Activated CD8-positive, alpha-beta T cell treated with anti-CD3 and anti-CD28 coated beads for 36 hours (primary cell): ENCODE measurements at regions not wholly inside any gene's neighbourhood (a gene's known extent, or its start where the extent isn't known, plus 50 kb on each side); places are given as distances from the start of the nearest gene placed in this dataset.

Source experiments
- ATAC-seq: fragments of 200-7000 bp; cut with Tn5 transposase; one replicate; pipeline ENCODE4 v1.10.0; 2021; ENCODE audit warnings: mild to moderate bottlenecking, moderate library complexity
- CTCF ChIA-PET: fragments of 350-600 bp; sonication (Branson Sonifier 250); formaldehyde crosslinking; loops from one replicate; lab custom pipeline; 2021; ENCODE audit warnings: antibody characterized with exemption; lab: Charles Lee
- POLR2A ChIA-PET: fragments of 350-600 bp; sonication (Branson Sonifier 250); formaldehyde crosslinking; loops from one replicate; lab custom pipeline; 2021; ENCODE audit warnings: antibody characterized with exemption; lab: Charles Lee
- DNase-seq: peaks from one replicate; pipeline ENCODE4 v3.0.0-alpha.2; 2020
- H3K27ac Mint-ChIP-seq: one replicate; pipeline ENCODE4 v1.8.0; 2021; ENCODE audit warnings: mild to moderate bottlenecking, mixed read lengths
- H3K27me3 Mint-ChIP-seq: one replicate; pipeline ENCODE4 v1.8.0; 2021; ENCODE audit warnings: mixed read lengths
- H3K36me3 Mint-ChIP-seq: one replicate; pipeline ENCODE4 v1.8.0; 2021; ENCODE audit warnings: low read depth, mixed read lengths
- H3K4me1 Mint-ChIP-seq: one replicate; pipeline ENCODE4 v1.8.0; 2021; ENCODE audit warnings: low read depth, mixed read lengths
- H3K4me3 Mint-ChIP-seq: one replicate; pipeline ENCODE4 v1.8.0; 2021; ENCODE audit warnings: mild to moderate bottlenecking, moderate library complexity, mixed read lengths
- H3K9me3 Mint-ChIP-seq: one replicate; pipeline ENCODE4 v1.8.0; 2021; ENCODE audit warnings: mixed read lengths
- intact Hi-C: fragments of 100-400 bp; cut with micrococcal nuclease; formaldehyde crosslinking; loops from one replicate; pipeline ENCODE4 v1.10.0; 2022
- TF ChIP-seq, protein P1 (sequence below): fragments of 200-600 bp; IDR thresholded peaks from one replicate; pipeline ENCODE4 v1.8.0; 2022; ENCODE audit warnings: antibody characterized with exemption, mild to moderate bottlenecking

GRCh38 chr18:2281086-2281485 is 290.2 kb downstream of the METTL4 start:
- DNase-seq, result no peak
- TF ChIP-seq, protein P1, sequence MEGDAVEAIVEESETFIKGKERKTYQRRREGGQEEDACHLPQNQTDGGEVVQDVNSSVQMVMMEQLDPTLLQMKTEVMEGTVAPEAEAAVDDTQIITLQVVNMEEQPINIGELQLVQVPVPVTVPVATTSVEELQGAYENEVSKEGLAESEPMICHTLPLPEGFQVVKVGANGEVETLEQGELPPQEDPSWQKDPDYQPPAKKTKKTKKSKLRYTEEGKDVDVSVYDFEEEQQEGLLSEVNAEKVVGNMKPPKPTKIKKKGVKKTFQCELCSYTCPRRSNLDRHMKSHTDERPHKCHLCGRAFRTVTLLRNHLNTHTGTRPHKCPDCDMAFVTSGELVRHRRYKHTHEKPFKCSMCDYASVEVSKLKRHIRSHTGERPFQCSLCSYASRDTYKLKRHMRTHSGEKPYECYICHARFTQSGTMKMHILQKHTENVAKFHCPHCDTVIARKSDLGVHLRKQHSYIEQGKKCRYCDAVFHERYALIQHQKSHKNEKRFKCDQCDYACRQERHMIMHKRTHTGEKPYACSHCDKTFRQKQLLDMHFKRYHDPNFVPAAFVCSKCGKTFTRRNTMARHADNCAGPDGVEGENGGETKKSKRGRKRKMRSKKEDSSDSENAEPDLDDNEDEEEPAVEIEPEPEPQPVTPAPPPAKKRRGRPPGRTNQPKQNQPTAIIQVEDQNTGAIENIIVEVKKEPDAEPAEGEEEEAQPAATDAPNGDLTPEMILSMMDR, result no peak
- ATAC-seq, result no peak
- intact Hi-C loops, result no loop called here
- Mint-ChIP-seq H3K4me1 (no peaks in the 10 kb centered on the region), H3K9me3 (no peaks in the 10 kb centered on the region), H3K4me3 (no peak overlapping the region), H3K36me3 (no peaks in the 10 kb centered on the region), H3K27me3 (no peaks in the 10 kb centered on the region), H3K27ac (no peak overlapping the region)
- POLR2A ChIA-PET, result no interaction called here
- CTCF ChIA-PET, result no interaction called here

DNA sequence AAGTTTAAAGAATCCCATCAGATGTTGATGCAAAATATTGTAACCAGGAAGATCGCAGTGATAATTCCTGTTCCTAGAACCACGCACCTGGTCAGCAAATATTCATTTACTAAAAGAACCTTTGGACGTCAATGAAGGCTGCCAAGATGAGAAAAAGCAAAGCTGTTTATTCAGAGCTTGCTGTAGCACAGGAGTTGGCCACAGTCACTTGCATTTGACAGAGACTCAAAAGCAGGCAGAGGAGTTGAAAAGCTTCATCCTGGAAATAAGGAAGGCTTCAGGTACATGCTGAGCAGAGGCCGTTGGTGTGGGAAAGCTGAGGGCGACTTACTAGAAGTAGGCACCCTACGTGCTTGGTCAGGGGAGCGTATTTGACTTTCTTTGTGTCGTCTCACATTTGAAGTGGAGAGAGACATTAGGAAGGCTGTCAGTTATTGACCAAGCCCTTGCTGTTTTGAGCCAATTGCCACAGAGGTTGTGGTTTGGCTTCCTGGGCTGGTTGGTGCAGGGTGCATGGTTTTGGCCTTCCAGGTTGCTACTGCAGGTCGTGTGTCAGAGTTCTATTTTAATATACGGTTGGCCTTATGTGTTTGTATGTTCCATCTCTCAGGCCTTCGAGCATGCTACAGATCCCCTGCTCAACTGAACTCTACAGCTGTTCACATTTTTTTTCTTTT is 289.6 kb downstream of the METTL4 start:
- intact Hi-C loops, result no loop called here
- no peaks in the 10 kb centered on the region for H3K9me3 Mint-ChIP-seq
- POLR2A ChIA-PET, result no interaction called here
- H3K4me1 Mint-ChIP-seq, result no peaks in the 10 kb centered on the region
- H3K27me3 Mint-ChIP-seq, result no peaks in the 10 kb centered on the region
- no peaks in the 10 kb centered on the region for H3K36me3 Mint-ChIP-seq
- ATAC-seq, result no peak
- no peak for DNase-seq
- no peak overlapping the region for H3K27ac Mint-ChIP-seq
- no peak overlapping the region for H3K4me3 Mint-ChIP-seq
- TF ChIP-seq, protein P1, result no peak
- CTCF ChIA-PET, result no interaction called here

DNA sequence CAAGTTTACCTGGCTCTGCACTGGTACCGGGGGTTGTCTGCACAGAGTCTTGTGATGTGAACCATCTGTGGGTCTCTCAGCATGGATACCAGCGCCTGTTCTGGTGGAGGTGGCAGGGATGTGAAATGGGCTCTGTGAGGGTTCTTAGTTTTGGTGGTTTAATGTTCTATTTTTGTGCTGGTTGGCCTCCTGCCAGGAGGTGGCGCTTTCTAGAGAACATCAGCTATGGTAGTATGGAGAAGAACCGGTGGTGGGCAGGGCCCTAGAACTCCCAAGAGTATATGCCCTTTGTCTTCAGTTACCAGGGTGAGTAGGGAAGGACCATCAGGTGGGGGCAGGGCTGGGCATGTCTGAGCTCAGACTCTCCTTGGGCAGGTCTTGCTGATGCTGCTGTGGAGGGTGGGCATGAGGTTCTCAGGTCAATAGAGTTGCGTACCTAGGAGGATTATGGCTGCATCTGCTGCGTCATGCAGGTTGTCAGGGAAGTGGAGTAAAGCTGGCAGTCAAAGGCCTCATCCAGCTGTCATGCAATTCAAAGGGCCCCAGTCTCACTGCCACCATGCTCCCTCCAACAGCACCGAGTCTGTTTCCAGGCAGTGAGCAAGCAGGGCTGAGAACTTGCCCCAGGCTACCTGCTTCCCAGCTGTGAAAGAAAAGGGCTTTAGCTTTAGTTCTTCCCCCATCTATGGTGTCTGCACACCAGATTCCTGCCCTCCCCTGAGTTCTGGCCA is 278.0 kb downstream of the METTL4 start:
- no peaks in the 10 kb centered on the region for H3K4me1 Mint-ChIP-seq
- intact Hi-C loops, result no loop called here
- H3K9me3 Mint-ChIP-seq, result no peaks in the 10 kb centered on the region
- DNase-seq, result peak; percentile 27
- no peaks in the 10 kb centered on the region for H3K36me3 Mint-ChIP-seq
- TF ChIP-seq, protein P1, result no peak
- CTCF ChIA-PET, result interaction anchor here (0.7 to 1.1 kb wide), 2 partner anchors 248 to 254 kb away, joined by 3 to 4 read pairs; no protein-coding TSS in a partner anchor
- peaks cover 15% of the 10 kb centered on the region for H3K27me3 Mint-ChIP-seq
- no peak overlapping the region for H3K4me3 Mint-ChIP-seq
- no peak overlapping the region for H3K27ac Mint-ChIP-seq
- POLR2A ChIA-PET, result no interaction called here
- no peak for ATAC-seq

- Mint-ChIP-seq H3K9me3 (no peaks in the 10 kb centered on the region), H3K4me3 (no peak overlapping the region), H3K4me1 (no peaks in the 10 kb centered on the region), H3K27ac (no peak overlapping the region), H3K27me3 (peaks cover 5% of the 10 kb centered on the region), H3K36me3 (no peaks in the 10 kb centered on the region)
- POLR2A ChIA-PET, result no interaction called here
- ATAC-seq (no peak), DNase-seq (no peak)
- TF ChIP-seq, protein P1, result no peak
- CTCF ChIA-PET, result no interaction called here
- intact Hi-C loops, result no loop called here
Observed at GRCh38 chr18:2301316-2301715, 270.0 kb downstream of the METTL4 start.

GRCh38 chr18:2302012-2302411 is 269.3 kb downstream of the METTL4 start:
- intact Hi-C loops, result no loop called here
- H3K27me3 Mint-ChIP-seq, result peaks cover 5% of the 10 kb centered on the region
- TF ChIP-seq, protein P1, result no peak
- H3K36me3 Mint-ChIP-seq, result no peaks in the 10 kb centered on the region
- no peaks in the 10 kb centered on the region for H3K4me1 Mint-ChIP-seq
- POLR2A ChIA-PET, result no interaction called here
- DNase-seq, result no peak
- H3K9me3 Mint-ChIP-seq, result no peaks in the 10 kb centered on the region
- no peak overlapping the region for H3K4me3 Mint-ChIP-seq
- H3K27ac Mint-ChIP-seq, result no peak overlapping the region
- CTCF ChIA-PET, result no interaction called here
- no peak for ATAC-seq
